ENCODE measurements at regions not wholly inside any gene's neighbourhood (a gene's known extent, or its start where the extent isn't known, plus 50 kb on each side); places are given as distances from the start of the nearest gene placed in this dataset.

DNA sequence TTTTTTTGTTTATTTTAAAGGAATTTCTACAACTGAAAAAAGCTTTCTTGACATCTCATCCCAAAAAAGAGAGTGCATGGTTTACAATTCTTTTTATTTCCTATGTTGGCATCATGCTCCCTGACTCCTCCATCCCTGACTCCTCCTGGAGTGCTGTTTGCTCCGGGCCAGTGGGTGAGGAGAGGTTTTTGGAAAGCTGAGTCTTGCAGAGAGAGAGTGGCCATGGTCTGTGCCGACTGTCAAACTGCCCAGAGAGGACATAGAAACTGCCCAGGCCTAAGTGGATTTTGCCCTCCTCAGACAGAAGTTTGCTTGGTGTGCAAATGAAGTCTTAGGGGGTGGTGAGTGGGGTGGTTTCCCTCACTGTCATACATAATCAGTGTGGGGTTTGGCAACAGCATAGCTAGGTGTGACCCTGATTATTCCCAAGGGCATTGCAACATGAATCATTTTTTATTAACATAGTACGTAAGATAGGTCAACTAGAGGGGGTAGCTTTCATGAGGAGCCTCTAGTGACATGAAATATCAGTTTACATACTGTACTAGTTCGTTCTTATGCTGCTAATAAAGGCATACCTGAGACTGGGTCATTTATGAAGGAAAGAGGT lies 179.8 kb upstream of the UBL3 start:
- TF ChIP-seq POLR2A (IDR thresholded peaks at IDR 0.05) (no peak), CTCF (IDR thresholded peaks at IDR 0.05) (no peak)
